ENCODE measurements at regions not wholly inside any gene's neighbourhood (a gene's known extent, or its start where the extent isn't known, plus 50 kb on each side); places are given as distances from the start of the nearest gene placed in this dataset.

GRCh38 chr6:95185874-95186273 lies 391.5 kb upstream of the MANEA start:
- TF ChIP-seq, protein P1, sequence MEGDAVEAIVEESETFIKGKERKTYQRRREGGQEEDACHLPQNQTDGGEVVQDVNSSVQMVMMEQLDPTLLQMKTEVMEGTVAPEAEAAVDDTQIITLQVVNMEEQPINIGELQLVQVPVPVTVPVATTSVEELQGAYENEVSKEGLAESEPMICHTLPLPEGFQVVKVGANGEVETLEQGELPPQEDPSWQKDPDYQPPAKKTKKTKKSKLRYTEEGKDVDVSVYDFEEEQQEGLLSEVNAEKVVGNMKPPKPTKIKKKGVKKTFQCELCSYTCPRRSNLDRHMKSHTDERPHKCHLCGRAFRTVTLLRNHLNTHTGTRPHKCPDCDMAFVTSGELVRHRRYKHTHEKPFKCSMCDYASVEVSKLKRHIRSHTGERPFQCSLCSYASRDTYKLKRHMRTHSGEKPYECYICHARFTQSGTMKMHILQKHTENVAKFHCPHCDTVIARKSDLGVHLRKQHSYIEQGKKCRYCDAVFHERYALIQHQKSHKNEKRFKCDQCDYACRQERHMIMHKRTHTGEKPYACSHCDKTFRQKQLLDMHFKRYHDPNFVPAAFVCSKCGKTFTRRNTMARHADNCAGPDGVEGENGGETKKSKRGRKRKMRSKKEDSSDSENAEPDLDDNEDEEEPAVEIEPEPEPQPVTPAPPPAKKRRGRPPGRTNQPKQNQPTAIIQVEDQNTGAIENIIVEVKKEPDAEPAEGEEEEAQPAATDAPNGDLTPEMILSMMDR (IDR thresholded peaks at IDR 0.05; ENCODE audit: low read length), result no peak
- TF ChIP-seq EZH2 (IDR thresholded peaks at IDR 0.05; ENCODE audit: borderline replicate concordance, low read length), result no peak
